ENCODE measurements at regions not wholly inside any gene's neighbourhood (a gene's known extent, or its start where the extent isn't known, plus 50 kb on each side); places are given as distances from the start of the nearest gene placed in this dataset.

- Histone ChIP-seq H3K27ac (ENCODE audit: low read length) (no peak overlapping the region), H3K9me3 (replicated peaks; ENCODE audit: control insufficient read depth, low read depth, low read length) (no peaks in the 10 kb centered on the region), H3K27me3 (ENCODE audit: control insufficient read depth, insufficient read depth, low read length) (no peaks in the 10 kb centered on the region), H3K4me3 (ENCODE audit: low read length) (no peak overlapping the region), H3K36me3 (ENCODE audit: control insufficient read depth, insufficient read depth, low read length) (no peaks in the 10 kb centered on the region), H3K4me1 (ENCODE audit: control insufficient read depth, insufficient read depth, low read length) (no peaks in the 10 kb centered on the region)
- WGBS (ENCODE audit: insufficient coverage), result 57% methylated on average over 3 of the region's 3 CpGs
- no peak for DNase-seq
Measured at GRCh38 chr1:239537795-239538194, 151.4 kb downstream of the CHRM3 start.

GRCh38 chr1:239538239-239538988 lies 152.0 kb downstream of the CHRM3 start:
- Histone ChIP-seq H3K4me1 (ENCODE audit: control insufficient read depth, insufficient read depth, low read length) (no peaks in the 10 kb centered on the region), H3K4me3 (ENCODE audit: low read length) (no peak overlapping the region), H3K36me3 (ENCODE audit: control insufficient read depth, insufficient read depth, low read length) (no peaks in the 10 kb centered on the region), H3K27me3 (ENCODE audit: control insufficient read depth, insufficient read depth, low read length) (no peaks in the 10 kb centered on the region), H3K9me3 (replicated peaks; ENCODE audit: control insufficient read depth, low read depth, low read length) (no peaks in the 10 kb centered on the region), H3K27ac (ENCODE audit: low read length) (no peak overlapping the region)
- 0% methylated on average over 1 of the region's 2 CpGs for WGBS (ENCODE audit: insufficient coverage)
- DNase-seq, result peak; percentile 33

GRCh38 chr1:239539051-239539450 lies 152.7 kb downstream of the CHRM3 start:
- H3K4me3 ChIP-seq (ENCODE audit: low read length), result no peak overlapping the region
- no peak for DNase-seq
- WGBS (ENCODE audit: insufficient coverage), result no CpG with 5 or more reads among the region's 2 CpGs
- no peaks in the 10 kb centered on the region for H3K9me3 ChIP-seq (replicated peaks; ENCODE audit: control insufficient read depth, low read depth, low read length)
- H3K27me3 ChIP-seq (ENCODE audit: control insufficient read depth, insufficient read depth, low read length), result no peaks in the 10 kb centered on the region
- H3K27ac ChIP-seq (ENCODE audit: low read length), result no peak overlapping the region
- H3K4me1 ChIP-seq (ENCODE audit: control insufficient read depth, insufficient read depth, low read length), result no peaks in the 10 kb centered on the region
- H3K36me3 ChIP-seq (ENCODE audit: control insufficient read depth, insufficient read depth, low read length), result no peaks in the 10 kb centered on the region

- H3K36me3 ChIP-seq (ENCODE audit: control insufficient read depth, insufficient read depth, low read length), result no peaks in the 10 kb centered on the region
- H3K4me1 ChIP-seq (ENCODE audit: control insufficient read depth, insufficient read depth, low read length), result no peaks in the 10 kb centered on the region
- H3K9me3 ChIP-seq (replicated peaks; ENCODE audit: control insufficient read depth, low read depth, low read length), result no peaks in the 10 kb centered on the region
- H3K27me3 ChIP-seq (ENCODE audit: control insufficient read depth, insufficient read depth, low read length), result no peaks in the 10 kb centered on the region
- H3K27ac ChIP-seq (ENCODE audit: low read length), result no peak overlapping the region
- 67% methylated on average over 1 of the region's 4 CpGs for WGBS (ENCODE audit: insufficient coverage)
- no peak overlapping the region for H3K4me3 ChIP-seq (ENCODE audit: low read length)
- no peak for DNase-seq
Measured at GRCh38 chr1:239539812-239540211, 153.4 kb downstream of the CHRM3 start.

GRCh38 chr1:239543873-239544272 lies 157.5 kb downstream of the CHRM3 start:
- WGBS (ENCODE audit: insufficient coverage), result no CpG with 5 or more reads among the region's 2 CpGs
- H3K27me3 ChIP-seq (ENCODE audit: control insufficient read depth, insufficient read depth, low read length), result no peaks in the 10 kb centered on the region
- DNase-seq, result no peak
- no peak overlapping the region for H3K27ac ChIP-seq (ENCODE audit: low read length)
- H3K4me1 ChIP-seq (ENCODE audit: control insufficient read depth, insufficient read depth, low read length), result no peaks in the 10 kb centered on the region
- no peak overlapping the region for H3K4me3 ChIP-seq (ENCODE audit: low read length)
- no peaks in the 10 kb centered on the region for H3K36me3 ChIP-seq (ENCODE audit: control insufficient read depth, insufficient read depth, low read length)
- no peaks in the 10 kb centered on the region for H3K9me3 ChIP-seq (replicated peaks; ENCODE audit: control insufficient read depth, low read depth, low read length)

GRCh38 chr1:239545466-239545865 lies 159.1 kb downstream of the CHRM3 start:
- Histone ChIP-seq H3K27me3 (ENCODE audit: control insufficient read depth, insufficient read depth, low read length) (no peaks in the 10 kb centered on the region), H3K4me3 (ENCODE audit: low read length) (no peak overlapping the region), H3K27ac (ENCODE audit: low read length) (no peak overlapping the region), H3K36me3 (ENCODE audit: control insufficient read depth, insufficient read depth, low read length) (no peaks in the 10 kb centered on the region), H3K9me3 (replicated peaks; ENCODE audit: control insufficient read depth, low read depth, low read length) (no peaks in the 10 kb centered on the region), H3K4me1 (ENCODE audit: control insufficient read depth, insufficient read depth, low read length) (no peaks in the 10 kb centered on the region)
- WGBS (ENCODE audit: insufficient coverage), result no CpG with 5 or more reads among the region's 3 CpGs
- no peak for DNase-seq

GRCh38 chr1:239547987-239548386 lies 161.6 kb downstream of the CHRM3 start:
- no peaks in the 10 kb centered on the region for H3K36me3 ChIP-seq (ENCODE audit: control insufficient read depth, insufficient read depth, low read length)
- H3K9me3 ChIP-seq (replicated peaks; ENCODE audit: control insufficient read depth, low read depth, low read length), result no peaks in the 10 kb centered on the region
- H3K27me3 ChIP-seq (ENCODE audit: control insufficient read depth, insufficient read depth, low read length), result no peaks in the 10 kb centered on the region
- H3K4me1 ChIP-seq (ENCODE audit: control insufficient read depth, insufficient read depth, low read length), result no peaks in the 10 kb centered on the region
- H3K27ac ChIP-seq (ENCODE audit: low read length), result no peak overlapping the region
- WGBS (ENCODE audit: insufficient coverage), result no CpG with 5 or more reads among the region's 2 CpGs
- no peak for DNase-seq
- H3K4me3 ChIP-seq (ENCODE audit: low read length), result no peak overlapping the region

- Histone ChIP-seq H3K36me3 (ENCODE audit: control insufficient read depth, insufficient read depth, low read length) (no peaks in the 10 kb centered on the region), H3K4me3 (ENCODE audit: low read length) (no peak overlapping the region), H3K9me3 (replicated peaks; ENCODE audit: control insufficient read depth, low read depth, low read length) (no peaks in the 10 kb centered on the region), H3K4me1 (ENCODE audit: control insufficient read depth, insufficient read depth, low read length) (no peaks in the 10 kb centered on the region), H3K27ac (ENCODE audit: low read length) (no peak overlapping the region), H3K27me3 (ENCODE audit: control insufficient read depth, insufficient read depth, low read length) (no peaks in the 10 kb centered on the region)
- DNase-seq, result no peak
- WGBS (ENCODE audit: insufficient coverage), result 90% methylated on average over 1 of the region's 2 CpGs
Measured at GRCh38 chr1:239550178-239550577, 163.8 kb downstream of the CHRM3 start.

- no peak overlapping the region for H3K4me3 ChIP-seq (ENCODE audit: low read length)
- H3K27me3 ChIP-seq (ENCODE audit: control insufficient read depth, insufficient read depth, low read length), result no peaks in the 10 kb centered on the region
- 67% methylated on average over 1 of the region's 4 CpGs for WGBS (ENCODE audit: insufficient coverage)
- no peaks in the 10 kb centered on the region for H3K9me3 ChIP-seq (replicated peaks; ENCODE audit: control insufficient read depth, low read depth, low read length)
- H3K36me3 ChIP-seq (ENCODE audit: control insufficient read depth, insufficient read depth, low read length), result no peaks in the 10 kb centered on the region
- H3K4me1 ChIP-seq (ENCODE audit: control insufficient read depth, insufficient read depth, low read length), result no peaks in the 10 kb centered on the region
- H3K27ac ChIP-seq (ENCODE audit: low read length), result no peak overlapping the region
- peak; percentile 32 for DNase-seq
Measured at GRCh38 chr1:239555350-239555749, 169.0 kb downstream of the CHRM3 start.

GRCh38 chr1:239558559-239558958 lies 172.2 kb downstream of the CHRM3 start:
- no peaks in the 10 kb centered on the region for H3K9me3 ChIP-seq (replicated peaks; ENCODE audit: control insufficient read depth, low read depth, low read length)
- H3K4me3 ChIP-seq (ENCODE audit: low read length), result no peak overlapping the region
- no peaks in the 10 kb centered on the region for H3K27me3 ChIP-seq (ENCODE audit: control insufficient read depth, insufficient read depth, low read length)
- no peak overlapping the region for H3K27ac ChIP-seq (ENCODE audit: low read length)
- H3K4me1 ChIP-seq (ENCODE audit: control insufficient read depth, insufficient read depth, low read length), result no peaks in the 10 kb centered on the region
- H3K36me3 ChIP-seq (ENCODE audit: control insufficient read depth, insufficient read depth, low read length), result no peaks in the 10 kb centered on the region
- DNase-seq, result no peak
- WGBS (ENCODE audit: insufficient coverage), result no CpG with 5 or more reads among the region's 2 CpGs

GRCh38 chr1:239558991-239559390 lies 172.6 kb downstream of the CHRM3 start:
- peak; percentile 12 for DNase-seq
- Histone ChIP-seq H3K4me1 (ENCODE audit: control insufficient read depth, insufficient read depth, low read length) (no peaks in the 10 kb centered on the region), H3K9me3 (replicated peaks; ENCODE audit: control insufficient read depth, low read depth, low read length) (no peaks in the 10 kb centered on the region), H3K27me3 (ENCODE audit: control insufficient read depth, insufficient read depth, low read length) (no peaks in the 10 kb centered on the region), H3K4me3 (ENCODE audit: low read length) (no peak overlapping the region), H3K27ac (ENCODE audit: low read length) (no peak overlapping the region), H3K36me3 (ENCODE audit: control insufficient read depth, insufficient read depth, low read length) (no peaks in the 10 kb centered on the region)
